HG03095 (cell line): ENCODE measurements at regions not wholly inside any gene's neighbourhood (a gene's known extent, or its start where the extent isn't known, plus 50 kb on each side); places are given as distances from the start of the nearest gene placed in this dataset.
"Not testable (repeated sequence)": the region's sequence is repeated elsewhere in the genome, so short reads cannot be mapped to it uniquely, and the experiment has no call there.

Experiments used
- ATAC-seq: cut with Tn5 transposase; IDR thresholded peaks from one replicate; pipeline ENCODE4 v1.9.1; 2021; ENCODE audit warnings: moderate library complexity; ENCODE audit not compliant: unreplicated experiment

DNA sequence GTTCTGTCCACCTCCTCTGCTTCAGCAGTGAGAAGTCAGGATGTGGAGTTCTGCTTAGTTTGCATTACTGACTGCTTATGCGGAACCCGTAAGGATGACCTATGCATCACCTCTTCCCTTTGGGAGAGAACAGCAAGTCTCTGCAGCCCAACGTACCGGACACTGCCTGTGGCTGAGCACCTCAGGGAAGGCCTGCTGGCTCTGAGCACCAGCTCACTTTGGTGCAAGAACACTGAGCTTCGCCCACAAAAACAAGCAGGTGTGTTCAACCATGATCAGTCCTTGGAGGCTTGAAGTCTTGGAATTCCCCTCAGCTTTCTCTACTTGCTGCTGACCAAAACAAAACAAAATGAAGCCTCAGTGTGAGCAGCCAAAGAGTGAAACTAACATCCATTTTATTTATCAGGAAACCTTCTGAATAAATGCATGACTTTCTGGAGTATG, 52.7 kb upstream of the NCK2 start:
- ATAC-seq: no peak

- ATAC-seq: no peak
Observed at GRCh38 chr2:105690566-105690965, 54.1 kb upstream of the NCK2 start.

GRCh38 chr2:105689484-105689883, 55.2 kb upstream of the NCK2 start:
- ATAC-seq: no peak

- no peak for ATAC-seq
Observed at GRCh38 chr2:105688946-105689345, 55.8 kb upstream of the NCK2 start.

- no peak for ATAC-seq
Observed at GRCh38 chr2:105686588-105686987, 58.1 kb upstream of the NCK2 start.

GRCh38 chr2:105683011-105683492, 61.7 kb upstream of the NCK2 start:
- ATAC-seq: no peak

DNA sequence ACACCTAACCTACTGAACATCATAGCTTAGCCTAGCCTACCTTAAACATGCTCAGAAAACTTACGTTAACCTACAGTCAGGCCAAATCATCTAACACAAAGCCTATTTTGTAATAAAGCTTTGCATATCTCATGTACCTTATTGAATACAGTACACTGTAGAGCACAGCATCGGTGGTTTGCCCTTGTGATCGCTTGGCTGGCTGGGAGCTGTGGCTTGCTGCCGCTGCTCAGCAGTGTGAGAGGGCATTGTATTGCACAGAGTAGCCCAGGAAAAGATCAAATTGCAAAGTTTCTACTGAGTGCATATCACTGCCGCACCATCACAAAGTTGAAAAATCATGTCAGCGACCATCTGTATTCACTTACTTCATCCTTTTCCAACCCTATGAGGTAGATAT, 62.3 kb upstream of the NCK2 start:
- ATAC-seq: no peak

DNA sequence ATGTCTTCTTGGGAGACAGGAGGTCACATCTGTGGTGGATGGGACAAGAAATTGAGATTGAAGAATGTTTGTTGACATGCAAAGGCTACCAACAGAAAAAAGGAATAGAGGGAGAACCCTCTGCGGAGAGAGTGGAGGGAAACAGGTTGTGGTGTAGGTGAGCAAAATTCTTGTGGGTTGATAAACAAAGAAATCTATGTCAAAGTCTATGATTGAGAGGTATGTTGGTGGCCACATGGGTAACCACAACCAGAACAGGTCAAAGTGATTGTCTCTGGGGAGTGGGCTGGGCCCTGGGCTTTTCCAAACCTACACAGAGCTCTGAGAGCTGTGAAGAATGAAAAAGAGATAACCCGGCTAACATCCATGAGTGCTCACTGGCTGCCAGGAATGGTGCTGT, 62.8 kb upstream of the NCK2 start:
- no peak for ATAC-seq

GRCh38 chr2:105680357-105680756, 64.4 kb upstream of the NCK2 start:
- ATAC-seq: no peak

DNA sequence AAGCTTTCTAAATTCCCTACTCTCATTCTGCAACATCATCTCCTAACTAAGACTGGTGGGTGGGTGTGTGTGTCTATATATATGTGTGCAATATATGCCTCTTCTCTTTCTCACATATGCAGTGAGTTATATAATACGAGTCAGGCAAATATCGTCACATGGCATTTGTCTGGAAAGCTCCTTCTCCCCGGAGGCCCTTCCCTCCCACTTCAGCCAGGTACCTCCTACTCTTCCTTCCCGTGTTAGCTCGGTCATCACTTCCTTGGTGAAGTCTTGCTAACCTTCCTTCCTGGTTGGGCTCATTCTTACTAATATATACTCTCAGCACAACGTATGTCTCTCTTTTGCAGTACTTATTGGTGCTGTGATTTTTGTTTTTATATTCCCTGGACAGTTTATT, 66.4 kb upstream of the NCK2 start:
- ATAC-seq: no peak

DNA sequence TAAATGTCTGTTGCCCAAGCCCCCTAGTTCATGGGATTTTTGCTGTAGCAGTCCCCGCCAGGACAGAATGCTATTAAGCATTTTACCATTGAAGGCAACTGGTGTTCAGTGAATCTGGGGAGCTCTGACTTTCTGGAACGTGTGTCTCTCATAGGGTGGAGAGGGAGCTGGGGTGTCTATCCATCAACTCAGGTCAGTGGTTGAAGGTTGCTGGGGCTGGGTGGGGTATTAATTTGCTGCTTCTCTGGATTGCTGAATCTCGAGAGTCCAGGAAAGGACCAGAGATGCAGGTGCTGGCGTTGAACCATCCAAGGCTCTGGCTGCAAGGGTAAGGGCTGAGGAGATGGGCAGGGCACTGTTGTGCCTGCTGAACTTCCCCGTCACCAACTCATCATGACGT, 66.8 kb upstream of the NCK2 start:
- ATAC-seq: no peak

DNA sequence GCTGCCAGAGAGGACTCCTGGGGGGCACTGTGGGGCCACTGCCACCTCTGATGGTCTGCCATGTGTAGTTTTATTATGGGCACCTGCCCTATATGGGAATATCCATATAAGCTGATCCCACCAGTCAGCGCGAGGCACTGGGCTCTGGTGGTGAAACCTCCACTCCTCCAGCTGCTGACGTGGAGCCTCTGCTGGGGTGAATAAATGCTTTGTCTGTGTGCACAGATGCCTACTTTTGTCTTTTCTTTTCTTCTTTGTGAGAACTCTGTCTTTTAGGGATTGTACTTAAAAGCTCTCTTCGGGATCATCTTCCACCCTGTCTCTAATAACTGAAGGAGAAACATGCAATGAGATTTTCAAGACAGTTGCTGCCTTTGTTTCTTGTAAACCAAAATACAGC, 68.9 kb upstream of the NCK2 start:
- ATAC-seq: no peak

GRCh38 chr2:105674859-105675541, 69.7 kb upstream of the NCK2 start:
- ATAC-seq: no peak

DNA sequence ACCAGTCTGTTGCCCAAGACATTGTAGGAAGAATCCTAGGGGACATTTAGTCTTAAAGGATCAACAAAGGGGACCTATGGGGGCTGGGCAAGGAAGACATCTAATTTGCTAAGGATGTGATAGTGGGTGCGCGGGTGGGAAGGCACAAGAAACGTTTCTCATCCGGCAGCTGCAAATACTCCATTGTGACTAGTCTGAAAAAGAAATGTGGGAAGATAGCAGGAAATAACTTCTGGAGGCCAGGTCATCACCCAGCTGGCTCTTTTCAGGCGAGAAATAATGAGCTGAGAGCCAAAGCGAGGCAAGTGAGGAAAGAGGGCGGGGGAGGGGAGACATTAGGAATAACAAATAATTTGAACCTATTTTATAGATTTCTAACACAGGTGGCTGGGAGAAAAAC, 70.3 kb upstream of the NCK2 start:
- no peak for ATAC-seq

GRCh38 chr2:105671156-105671555, 73.6 kb upstream of the NCK2 start:
- no peak for ATAC-seq

DNA sequence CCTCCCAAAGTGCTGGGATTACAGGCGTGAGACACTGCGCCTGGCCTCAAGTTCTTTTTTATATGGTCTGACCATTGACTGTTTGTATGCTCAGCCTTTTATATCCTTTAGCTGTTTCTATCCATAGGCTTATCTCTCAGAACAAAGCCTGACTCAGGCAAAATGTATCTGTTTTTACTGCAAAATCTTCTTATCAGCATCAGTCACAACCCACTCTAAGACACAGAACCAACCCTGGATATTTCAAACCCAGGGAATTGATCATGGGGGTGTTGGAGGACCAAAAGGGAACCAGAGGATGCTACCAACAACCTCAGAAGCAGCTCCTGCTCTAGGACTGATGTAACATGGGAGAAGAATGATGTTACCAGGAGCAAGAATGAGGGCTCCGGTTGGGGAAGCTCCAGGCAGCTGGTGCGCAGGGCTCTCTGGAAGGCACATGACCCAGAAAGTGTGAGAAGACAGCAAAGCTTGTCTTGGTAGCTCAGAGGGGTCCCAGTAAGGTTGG, 75.3 kb upstream of the NCK2 start:
- ATAC-seq: no peak

GRCh38 chr2:105665480-105665879, 79.2 kb upstream of the NCK2 start:
- no peak for ATAC-seq

- ATAC-seq: no peak
Observed at GRCh38 chr2:105660489-105660888, 84.2 kb upstream of the NCK2 start.

DNA sequence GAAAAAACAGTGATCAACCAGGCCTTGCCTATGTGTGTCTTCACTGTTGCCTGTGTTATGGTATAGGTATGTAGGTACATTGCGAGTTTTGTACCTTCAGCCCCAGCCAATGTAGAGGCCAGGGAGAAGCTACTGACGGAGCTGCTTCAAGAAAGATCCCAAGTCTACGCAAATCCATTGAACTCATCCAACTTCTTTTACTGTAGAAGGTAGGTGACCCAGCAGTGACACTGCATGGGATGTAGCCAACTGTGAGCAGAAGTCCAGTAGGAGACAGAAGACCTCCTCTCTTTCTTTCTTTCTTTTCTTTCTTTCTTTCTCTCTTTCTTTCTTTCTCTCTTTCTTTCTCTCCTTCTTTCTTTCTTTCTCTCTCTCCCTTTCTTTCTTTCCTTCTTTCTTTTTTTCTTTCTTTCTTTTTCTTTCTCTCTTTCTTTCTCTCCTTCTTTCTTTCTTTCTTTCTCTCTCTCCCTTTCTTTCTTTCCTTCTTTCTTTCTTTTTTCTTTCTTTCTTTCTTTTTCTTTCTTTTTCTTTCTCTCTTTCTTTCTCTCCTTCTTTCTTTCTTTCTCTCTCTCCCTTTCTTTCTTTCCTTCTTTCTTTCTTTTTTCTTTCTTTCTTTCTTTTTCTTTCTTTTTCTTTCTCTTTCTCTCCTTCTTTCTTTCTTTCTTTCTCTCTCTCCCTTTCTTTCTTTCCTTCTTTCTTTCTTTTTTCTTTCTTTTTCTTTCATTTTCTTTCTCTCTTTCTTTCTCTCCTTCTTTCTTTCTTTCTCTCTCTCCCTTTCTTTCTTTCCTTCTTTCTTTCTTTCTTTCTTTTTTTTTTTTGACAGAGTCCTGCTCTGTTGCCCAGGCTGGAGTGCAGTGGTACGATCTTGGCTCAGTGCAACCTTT, 88.7 kb upstream of the NCK2 start:
- not testable (repeated sequence) for ATAC-seq

GRCh38 chr2:105655244-105655643, 89.5 kb upstream of the NCK2 start:
- no peak for ATAC-seq

GRCh38 chr2:105654474-105655004, 90.2 kb upstream of the NCK2 start:
- ATAC-seq: no peak

GRCh38 chr2:105653302-105653701, 91.4 kb upstream of the NCK2 start:
- no peak for ATAC-seq
